GM23338 (cell line): ENCODE measurements at regions not wholly inside any gene's neighbourhood (a gene's known extent, or its start where the extent isn't known, plus 50 kb on each side); places are given as distances from the start of the nearest gene placed in this dataset.

ENCODE experiments used
- CREB1 ChIP-seq: fragments of 250-450 bp; sonication (Bioruptor Pico); IDR thresholded peaks from 2 replicates; pipeline ENCODE4 v1.5.0; 2020; ENCODE audit warnings: low read depth, mild to moderate bottlenecking, moderate library complexity
- CTCF ChIP-seq, 2 experiments: fragments of 200-600 bp in 1 of 2; sonication (generic) in 1 of 2; conservative IDR thresholded peaks; 2 replicates each; pipeline versions ENCODE4 v1.5.1 to v1.6.1; 2016 to 2017; ENCODE audit warnings: antibody characterized with exemption in 2 of 2, low read depth in 2 of 2, mild to moderate bottlenecking in 2 of 2, moderate library complexity in 1 of 2
- ETS1 ChIP-seq: IDR thresholded peaks from 2 replicates; pipeline ENCODE4 v1.6.1; 2016; ENCODE audit warnings: antibody characterized with exemption
- EZH2 ChIP-seq: fragments of 200-600 bp; sonication (generic); IDR thresholded peaks from one replicate; pipeline ENCODE4 v1.8.0; 2017; ENCODE audit warnings: antibody characterized with exemption, mild to moderate bottlenecking, low read depth; ENCODE audit not compliant: unreplicated experiment
- EZH2phosphoT487 ChIP-seq: fragments of 200-600 bp; sonication (generic); IDR thresholded peaks from one replicate; pipeline ENCODE4 v1.8.1; 2018; ENCODE audit warnings: antibody characterized with exemption; ENCODE audit not compliant: unreplicated experiment
- JUNB ChIP-seq: IDR thresholded peaks from one replicate; pipeline ENCODE4 v1.6.1; 2016; ENCODE audit warnings: antibody characterized with exemption; ENCODE audit not compliant: unreplicated experiment
- NANOG ChIP-seq: IDR thresholded peaks from 2 replicates; pipeline ENCODE4 v1.6.1; 2016; ENCODE audit warnings: antibody characterized with exemption, borderline replicate concordance
- POLR2AphosphoS5 ChIP-seq: IDR thresholded peaks from 2 replicates; pipeline ENCODE4 v1.6.1; 2016; ENCODE audit warnings: antibody characterized with exemption, low read depth
- STAT1 ChIP-seq: IDR thresholded peaks from one replicate; pipeline ENCODE4 v1.6.1; 2016; ENCODE audit warnings: antibody characterized with exemption; ENCODE audit not compliant: unreplicated experiment
- ZNF331 ChIP-seq: fragments of 250-450 bp; sonication (Bioruptor Pico); IDR thresholded peaks from 2 replicates; pipeline ENCODE4 v1.5.0; 2020; ENCODE audit warnings: low read depth, mild to moderate bottlenecking, moderate library complexity
- ZNF462 ChIP-seq: fragments of 250-450 bp; sonication (Bioruptor Pico); IDR thresholded peaks from 2 replicates; pipeline ENCODE4 v1.5.0; 2020; ENCODE audit warnings: mild to moderate bottlenecking, moderate library complexity

DNA sequence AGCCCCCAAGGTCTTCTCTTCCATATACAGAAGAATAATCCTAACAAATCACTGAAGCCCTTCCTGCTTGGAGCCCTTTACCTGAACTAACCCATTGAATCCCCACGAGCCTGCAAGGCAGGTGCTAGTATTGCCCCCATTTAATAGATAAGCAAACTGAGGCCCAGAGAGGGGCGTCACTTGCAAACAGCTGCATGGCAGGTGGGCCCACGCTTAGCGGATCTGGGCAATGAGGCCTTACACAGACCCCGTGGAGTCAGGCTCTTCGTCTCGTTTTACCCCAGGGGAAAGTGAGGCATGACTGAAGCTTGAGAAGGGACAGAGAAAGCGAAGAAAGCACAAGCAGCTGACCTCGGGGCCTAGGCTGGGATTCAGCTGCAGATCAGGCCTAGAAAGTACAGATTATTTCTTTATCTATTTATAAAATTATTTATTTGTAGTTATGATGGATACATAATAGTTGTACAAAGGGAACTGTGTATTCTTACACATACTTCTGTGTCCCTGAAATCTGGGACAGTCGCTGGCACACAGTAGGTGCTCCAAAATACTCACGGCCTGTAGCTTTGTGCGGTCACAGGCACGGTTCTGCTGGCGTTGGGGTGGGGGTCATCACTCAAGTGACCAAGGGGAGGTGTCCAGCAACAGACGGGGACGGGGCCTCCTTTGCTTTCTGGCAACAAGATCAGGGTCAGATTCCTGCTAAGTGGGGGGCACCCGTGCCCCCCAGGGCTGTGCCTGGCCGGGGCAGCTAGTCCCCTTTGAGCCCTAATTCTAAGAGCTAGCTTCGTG, 223.2 kb upstream of the GSE1 start (continued):
- TF ChIP-seq ZNF462 (CRISPR knock-in tag) (no peak), NANOG (no peak), CTCF (conservative IDR thresholded peaks at IDR 0.05; ENCODE audit: low read depth in 2 of 2) (no peak), ZNF331 (CRISPR knock-in tag) (no peak), CREB1 (CRISPR knock-in tag) (no peak), POLR2AphosphoS5 (no peak), EZH2 (no peak), STAT1 (no peak), EZH2phosphoT487 (no peak), ETS1 (no peak), JUNB (no peak)
